ENCODE measurements at regions not wholly inside any gene's neighbourhood (a gene's known extent, or its start where the extent isn't known, plus 50 kb on each side); places are given as distances from the start of the nearest gene placed in this dataset.

DNA sequence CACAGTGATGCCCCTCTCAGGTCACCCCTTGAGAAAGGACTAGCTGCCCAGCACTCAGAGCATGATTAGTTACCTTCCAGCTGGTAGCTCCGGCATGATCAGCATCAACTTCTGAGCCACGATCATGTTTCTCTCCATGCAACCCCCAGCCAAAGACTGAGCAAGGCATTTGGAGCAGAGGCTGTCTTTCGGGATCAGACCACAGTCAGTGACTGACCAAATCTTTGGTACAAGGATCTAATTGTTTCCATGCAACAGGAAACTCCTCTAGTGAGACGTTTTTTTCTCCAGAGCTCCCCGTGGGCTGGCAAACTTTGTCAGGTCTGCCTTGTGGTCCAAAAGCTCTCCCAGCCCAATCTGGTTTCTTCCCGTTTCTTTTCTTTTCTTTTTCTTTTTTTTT, 244.3 kb downstream of the METTL4 start:
- H3K4me3 ChIP-seq (ENCODE audit: low read depth, low read length): no peak overlapping the region

- no peak overlapping the region for H3K4me3 ChIP-seq (ENCODE audit: low read depth, low read length)
Observed at GRCh38 chr18:2330764-2331163, 240.5 kb downstream of the METTL4 start.

GRCh38 chr18:2331491-2331890, 239.8 kb downstream of the METTL4 start:
- no peak overlapping the region for H3K4me3 ChIP-seq (ENCODE audit: low read depth, low read length)

- H3K4me3 ChIP-seq (ENCODE audit: low read depth, low read length): no peak overlapping the region
Observed at GRCh38 chr18:2336690-2337392, 234.5 kb downstream of the METTL4 start.

GRCh38 chr18:2337552-2338141, 233.7 kb downstream of the METTL4 start:
- H3K4me3 ChIP-seq (ENCODE audit: low read depth, low read length): no peak overlapping the region

DNA sequence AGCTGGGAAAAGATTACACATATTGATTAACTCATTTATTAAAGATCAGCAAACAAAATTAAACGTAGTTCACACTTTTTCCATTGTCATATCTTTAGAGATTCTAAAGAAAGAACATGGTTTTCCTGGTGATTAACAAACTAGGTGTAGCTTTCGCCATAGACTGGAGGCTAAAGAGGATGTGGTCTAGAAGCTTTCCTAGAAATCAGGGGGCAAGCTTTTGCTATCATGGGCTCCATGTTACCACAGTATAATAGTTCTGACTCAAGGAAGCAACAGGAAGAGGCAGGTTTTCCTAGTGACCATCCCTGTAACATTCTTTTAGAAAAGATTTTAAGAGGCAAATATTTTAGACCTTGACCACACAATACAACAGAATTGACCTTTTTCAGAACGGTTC, 232.7 kb downstream of the METTL4 start:
- H3K4me3 ChIP-seq (ENCODE audit: low read depth, low read length): no peak overlapping the region

DNA sequence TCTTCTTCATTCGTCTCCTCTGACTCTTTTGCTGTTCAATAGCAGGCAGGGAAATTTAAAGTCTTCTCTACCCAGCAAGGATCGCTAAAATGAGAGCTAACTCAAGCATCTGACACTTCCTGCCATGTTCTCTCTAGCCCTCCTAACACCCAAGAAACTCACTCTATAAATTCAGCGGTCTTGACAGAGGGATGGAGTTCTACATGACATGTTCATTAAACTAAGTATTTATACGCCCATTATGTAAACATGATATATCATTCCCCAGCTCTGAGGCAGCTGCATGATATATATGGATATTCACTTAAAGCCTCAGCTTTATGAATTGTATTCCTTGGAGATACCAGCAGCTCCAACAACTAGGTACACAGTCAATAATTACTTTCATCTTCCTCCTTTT, 231.0 kb downstream of the METTL4 start:
- H3K4me3 ChIP-seq (ENCODE audit: low read depth, low read length): no peak overlapping the region

GRCh38 chr18:2348003-2348402, 223.3 kb downstream of the METTL4 start:
- H3K4me3 ChIP-seq (ENCODE audit: low read depth, low read length): no peak overlapping the region

DNA sequence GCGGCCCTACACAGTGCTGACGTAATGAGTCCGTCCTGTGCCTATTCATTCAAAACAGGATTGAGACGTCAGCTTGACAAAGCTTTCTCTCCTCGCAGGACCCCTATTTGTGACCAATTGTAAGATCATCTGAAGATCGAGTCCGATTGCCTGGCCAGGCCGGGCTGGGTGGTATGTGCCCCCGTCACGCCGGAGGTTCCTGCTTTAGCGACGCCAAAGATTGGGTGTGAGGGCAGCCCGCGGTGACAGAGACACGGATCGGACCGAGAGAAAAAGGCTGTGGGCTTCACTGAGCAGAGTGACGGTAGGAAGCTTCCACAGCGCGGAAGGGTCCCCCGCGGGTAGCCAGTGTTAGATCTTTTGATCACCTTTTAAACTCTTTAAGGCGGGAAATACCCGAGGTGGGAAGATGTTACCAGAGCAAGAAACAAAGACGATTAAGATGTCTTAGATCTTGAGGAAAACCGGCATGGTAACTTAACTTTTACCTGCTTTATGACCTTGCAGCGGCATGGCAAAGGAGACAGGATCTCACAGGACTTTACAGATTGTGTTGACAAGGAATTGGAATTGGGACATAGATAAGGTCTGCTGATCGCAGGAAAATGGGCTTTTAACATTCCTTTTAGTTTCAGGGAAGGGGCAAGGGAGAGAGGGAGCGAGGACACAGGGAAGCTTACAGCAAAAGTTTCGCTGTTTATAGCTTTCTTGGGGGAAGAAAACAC, 220.0 kb downstream of the METTL4 start:
- no peak overlapping the region for H3K4me3 ChIP-seq (ENCODE audit: low read depth, low read length)

DNA sequence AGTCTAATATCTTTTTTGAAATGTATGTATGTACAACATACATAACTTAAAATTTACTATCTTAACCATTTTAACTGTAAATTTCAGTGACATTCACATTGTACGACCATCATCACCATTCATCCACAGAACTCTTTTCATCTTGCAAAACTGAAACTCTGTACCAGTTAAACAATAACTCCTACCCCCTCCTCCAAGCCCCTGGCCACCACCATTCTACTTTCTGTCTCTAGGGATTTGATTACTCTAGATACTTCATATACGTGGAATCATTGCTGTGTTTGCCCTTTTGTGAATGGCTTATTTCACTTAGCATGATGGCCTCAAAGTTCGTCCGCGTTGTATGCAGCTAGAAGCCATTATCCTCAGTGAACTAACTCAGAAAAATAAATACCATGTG, 217.0 kb downstream of the METTL4 start:
- H3K4me3 ChIP-seq (ENCODE audit: low read depth, low read length): no peak overlapping the region

DNA sequence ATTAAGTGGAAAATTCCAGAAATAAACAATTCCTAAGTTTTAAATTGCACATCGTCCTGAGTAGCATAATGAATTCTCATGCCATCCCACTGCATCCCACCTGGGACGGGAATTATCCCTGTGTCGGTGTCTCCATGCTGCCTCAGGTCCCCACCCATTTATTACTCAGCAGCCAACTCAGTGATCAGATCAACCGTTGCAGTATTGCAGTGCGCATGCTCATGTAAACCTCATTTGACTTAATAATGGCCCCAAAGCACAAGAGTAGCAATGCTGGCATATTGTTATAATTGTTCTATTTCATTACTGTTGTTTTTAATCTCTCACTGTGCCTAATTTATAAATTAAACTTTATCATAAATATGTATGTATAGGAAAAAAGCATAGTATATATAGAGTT, 214.4 kb downstream of the METTL4 start:
- H3K4me3 ChIP-seq (ENCODE audit: low read depth, low read length): no peak overlapping the region

DNA sequence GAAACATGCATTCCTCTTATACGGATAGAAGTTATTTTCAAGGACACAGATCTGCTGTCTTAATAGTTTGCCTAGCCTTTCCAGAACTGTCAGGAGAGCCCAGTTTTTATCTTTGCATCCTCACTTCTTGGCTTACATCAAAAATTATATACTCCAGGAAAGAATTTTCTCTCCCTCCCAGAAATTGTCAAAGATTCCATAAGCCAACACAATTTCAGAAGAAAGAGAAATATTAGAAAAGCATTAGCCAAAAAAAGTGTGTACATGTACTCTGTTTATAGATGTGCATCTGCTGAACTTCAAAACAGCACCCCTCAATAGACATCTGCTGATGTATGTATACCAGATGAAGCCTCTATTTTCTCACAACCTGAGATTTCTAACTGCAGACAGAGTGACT, 210.4 kb downstream of the METTL4 start:
- H3K4me3 ChIP-seq (ENCODE audit: low read depth, low read length): no peak overlapping the region

GRCh38 chr18:2368102-2368501, 203.2 kb downstream of the METTL4 start:
- no peak overlapping the region for H3K4me3 ChIP-seq (ENCODE audit: low read depth, low read length)

- no peak overlapping the region for H3K4me3 ChIP-seq (ENCODE audit: low read depth, low read length)
Observed at GRCh38 chr18:2376707-2377106, 194.6 kb downstream of the METTL4 start.

DNA sequence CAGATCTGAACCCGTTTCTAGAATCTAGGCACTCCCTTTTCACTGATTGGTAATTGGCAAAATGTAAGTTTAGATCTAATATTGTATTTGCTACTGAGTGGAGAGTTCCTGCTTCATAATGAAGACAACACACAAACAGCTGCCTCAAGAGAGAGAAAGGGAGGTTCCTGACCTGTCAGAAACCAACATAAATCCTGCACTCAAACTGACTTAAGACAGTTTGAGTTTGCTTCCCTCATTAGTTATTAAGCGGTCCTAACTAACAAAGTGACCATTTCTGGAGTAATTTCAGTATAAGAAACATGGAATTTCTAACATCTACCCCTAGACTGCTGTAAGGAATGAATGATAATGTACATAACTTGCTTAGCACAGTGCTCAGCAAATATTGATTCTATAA, 191.2 kb downstream of the METTL4 start:
- no peak overlapping the region for H3K4me3 ChIP-seq (ENCODE audit: low read depth, low read length)

DNA sequence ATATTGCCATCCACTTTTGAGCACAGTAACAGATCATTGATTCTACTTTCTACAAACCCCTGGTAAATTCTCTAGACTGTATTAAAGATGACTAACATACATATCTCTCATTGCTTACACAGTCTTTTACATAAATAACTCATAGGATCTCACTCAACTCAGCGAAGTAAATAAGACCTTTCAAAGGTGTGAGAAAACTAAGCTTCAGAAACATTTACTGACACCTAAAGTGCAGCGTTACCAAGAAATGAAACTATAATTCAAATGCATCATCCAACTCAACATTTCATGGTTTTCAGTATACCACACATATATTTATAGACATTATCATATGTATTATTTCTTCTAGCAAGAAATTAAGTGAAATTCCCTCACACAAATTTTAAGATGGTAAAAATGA, 189.8 kb downstream of the METTL4 start:
- no peak overlapping the region for H3K4me3 ChIP-seq (ENCODE audit: low read depth, low read length)

DNA sequence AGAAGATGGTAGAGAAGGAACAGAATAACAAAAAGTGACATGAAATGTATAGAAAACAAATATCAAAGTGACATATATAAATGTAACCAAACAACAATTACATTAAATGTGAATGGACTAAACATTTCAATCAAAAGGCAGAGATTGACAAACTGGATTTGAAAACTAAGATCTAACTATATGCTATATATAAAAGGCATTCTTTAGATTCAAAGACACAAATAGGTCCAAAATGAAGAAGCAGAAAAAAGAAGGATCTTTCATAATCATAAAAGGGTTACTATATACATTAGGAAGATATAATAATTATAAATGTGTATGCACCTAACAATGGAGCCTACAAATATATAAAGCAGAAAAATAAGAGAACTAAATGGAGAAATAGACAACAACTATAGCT, 183.7 kb downstream of the METTL4 start:
- no peak overlapping the region for H3K4me3 ChIP-seq (ENCODE audit: low read depth, low read length)

DNA sequence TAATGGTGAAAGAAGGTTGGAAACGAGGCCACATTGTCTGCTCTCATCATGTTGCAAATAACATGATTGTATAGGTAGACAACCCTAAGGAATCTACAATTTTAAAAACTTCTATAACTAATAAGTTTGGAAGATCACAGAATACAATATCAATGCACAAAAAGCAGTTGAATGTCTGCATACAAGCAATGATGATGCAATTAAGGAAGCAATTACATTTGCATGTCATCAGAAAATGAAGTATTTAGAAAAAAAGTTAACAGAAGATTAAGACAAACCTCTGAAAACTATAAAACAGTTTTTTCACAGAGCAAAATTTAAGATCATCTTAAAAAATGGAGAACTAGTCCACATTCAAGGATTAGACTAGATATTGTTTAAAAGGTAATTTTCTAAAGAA, 181.1 kb downstream of the METTL4 start:
- no peak overlapping the region for H3K4me3 ChIP-seq (ENCODE audit: low read depth, low read length)

GRCh38 chr18:2391470-2391869, 179.8 kb downstream of the METTL4 start:
- no peak overlapping the region for H3K4me3 ChIP-seq (ENCODE audit: low read depth, low read length)

- no peak overlapping the region for H3K4me3 ChIP-seq (ENCODE audit: low read depth, low read length)
Observed at GRCh38 chr18:2392446-2392845, 178.9 kb downstream of the METTL4 start.

- no peak overlapping the region for H3K4me3 ChIP-seq (ENCODE audit: low read depth, low read length)
Observed at GRCh38 chr18:2394684-2395083, 176.6 kb downstream of the METTL4 start.

- H3K4me3 ChIP-seq (ENCODE audit: low read depth, low read length): no peak overlapping the region
Observed at GRCh38 chr18:2395427-2396161, 175.7 kb downstream of the METTL4 start.

Data from iPS-11a (cell line).